ENCODE measurements at regions not wholly inside any gene's neighbourhood (a gene's known extent, or its start where the extent isn't known, plus 50 kb on each side); places are given as distances from the start of the nearest gene placed in this dataset.

DNA sequence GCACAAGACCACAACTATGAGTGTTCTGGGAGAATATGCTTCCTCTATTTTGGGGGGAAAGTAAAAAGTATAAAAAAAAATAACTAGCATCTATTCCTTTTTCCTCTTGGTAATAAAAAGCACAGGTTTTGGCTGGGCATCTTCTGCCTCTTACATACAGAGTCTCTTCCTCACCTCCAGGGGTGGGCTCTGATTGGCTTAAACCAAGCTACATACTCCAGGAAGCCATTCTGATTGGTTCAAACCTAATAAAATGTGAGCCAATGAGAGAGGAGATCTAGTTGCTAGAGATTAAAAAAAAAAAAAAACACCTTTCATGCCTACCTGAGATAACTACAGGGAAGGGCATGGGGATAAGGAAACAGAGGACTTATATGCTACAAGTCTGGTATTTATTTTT, 365.9 kb upstream of the ERCC4 start:
- in situ Hi-C loops (cut with HindIII; ENCODE audit: extremely low pct_ligation_motif_present, low pct_unique_long_range_greater_than_20kb) (no loop called here), intact Hi-C loops (cut with micrococcal nuclease; ENCODE audit: unreplicated experiment) (no loop called here)
- no peak for ATAC-seq
- Histone ChIP-seq H2AFZ (ENCODE audit: low read length) (no peak overlapping the region), H3K4me2 (ENCODE audit: low read depth, low read length) (no peak overlapping the region), H3K27me3 (ENCODE audit: control insufficient read depth in 1 of 2, insufficient read depth in 2 of 2, low read length in 2 of 2) (peaks cover 0 to 9% of the 10 kb centered on the region in 2 experiments; a peak in 1 of 5 replicates), H3K9ac (ENCODE audit: insufficient read depth, low read depth, low read length) (no peak overlapping the region), H3K4me3 (replicated peaks in 1 of 3; ENCODE audit: insufficient read depth in 1 of 3, low read depth in 2 of 3, low read length in 3 of 3) (no peak overlapping the region), H3K79me2 (ENCODE audit: insufficient read depth, low read length) (no peaks in the 10 kb centered on the region), H3K9me3 (ENCODE audit: low read length) (no peaks in the 10 kb centered on the region), H3K4me1 (ENCODE audit: insufficient read depth, low read length) (no peaks in the 10 kb centered on the region), H3K36me3 (replicated peaks in 1 of 2; ENCODE audit: control insufficient read depth in 1 of 2, insufficient read depth in 2 of 2, low read length in 2 of 2) (no peaks in the 10 kb centered on the region), H3K27ac (ENCODE audit: extremely low read length, insufficient read depth, low read length) (no peak overlapping the region), H4K20me1 (ENCODE audit: insufficient read depth, low read length) (no peaks in the 10 kb centered on the region)
- TF ChIP-seq TBX3 (IDR thresholded peaks at IDR 0.05; ENCODE audit: borderline replicate concordance) = no peak
- no peak for TF ChIP-seq RAD21 (CRISPR knock-in tag; IDR thresholded peaks at IDR 0.05)
- TF ChIP-seq, protein P1, sequence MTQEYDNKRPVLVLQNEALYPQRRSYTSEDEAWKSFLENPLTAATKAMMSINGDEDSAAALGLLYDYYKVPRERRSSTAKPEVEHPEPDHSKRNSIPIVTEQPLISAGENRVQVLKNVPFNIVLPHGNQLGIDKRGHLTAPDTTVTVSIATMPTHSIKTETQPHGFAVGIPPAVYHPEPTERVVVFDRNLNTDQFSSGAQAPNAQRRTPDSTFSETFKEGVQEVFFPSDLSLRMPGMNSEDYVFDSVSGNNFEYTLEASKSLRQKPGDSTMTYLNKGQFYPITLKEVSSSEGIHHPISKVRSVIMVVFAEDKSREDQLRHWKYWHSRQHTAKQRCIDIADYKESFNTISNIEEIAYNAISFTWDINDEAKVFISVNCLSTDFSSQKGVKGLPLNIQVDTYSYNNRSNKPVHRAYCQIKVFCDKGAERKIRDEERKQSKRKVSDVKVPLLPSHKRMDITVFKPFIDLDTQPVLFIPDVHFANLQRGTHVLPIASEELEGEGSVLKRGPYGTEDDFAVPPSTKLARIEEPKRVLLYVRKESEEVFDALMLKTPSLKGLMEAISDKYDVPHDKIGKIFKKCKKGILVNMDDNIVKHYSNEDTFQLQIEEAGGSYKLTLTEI (CRISPR knock-in tag; conservative IDR thresholded peaks at IDR 0.05) = no peak
- TF ChIP-seq, protein P2, sequence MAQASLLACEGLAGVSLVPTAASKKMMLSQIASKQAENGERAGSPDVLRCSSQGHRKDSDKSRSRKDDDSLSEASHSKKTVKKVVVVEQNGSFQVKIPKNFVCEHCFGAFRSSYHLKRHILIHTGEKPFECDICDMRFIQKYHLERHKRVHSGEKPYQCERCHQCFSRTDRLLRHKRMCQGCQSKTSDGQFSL (CRISPR knock-in tag; IDR thresholded peaks at IDR 0.05) = no peak
- TF ChIP-seq, protein P3, sequence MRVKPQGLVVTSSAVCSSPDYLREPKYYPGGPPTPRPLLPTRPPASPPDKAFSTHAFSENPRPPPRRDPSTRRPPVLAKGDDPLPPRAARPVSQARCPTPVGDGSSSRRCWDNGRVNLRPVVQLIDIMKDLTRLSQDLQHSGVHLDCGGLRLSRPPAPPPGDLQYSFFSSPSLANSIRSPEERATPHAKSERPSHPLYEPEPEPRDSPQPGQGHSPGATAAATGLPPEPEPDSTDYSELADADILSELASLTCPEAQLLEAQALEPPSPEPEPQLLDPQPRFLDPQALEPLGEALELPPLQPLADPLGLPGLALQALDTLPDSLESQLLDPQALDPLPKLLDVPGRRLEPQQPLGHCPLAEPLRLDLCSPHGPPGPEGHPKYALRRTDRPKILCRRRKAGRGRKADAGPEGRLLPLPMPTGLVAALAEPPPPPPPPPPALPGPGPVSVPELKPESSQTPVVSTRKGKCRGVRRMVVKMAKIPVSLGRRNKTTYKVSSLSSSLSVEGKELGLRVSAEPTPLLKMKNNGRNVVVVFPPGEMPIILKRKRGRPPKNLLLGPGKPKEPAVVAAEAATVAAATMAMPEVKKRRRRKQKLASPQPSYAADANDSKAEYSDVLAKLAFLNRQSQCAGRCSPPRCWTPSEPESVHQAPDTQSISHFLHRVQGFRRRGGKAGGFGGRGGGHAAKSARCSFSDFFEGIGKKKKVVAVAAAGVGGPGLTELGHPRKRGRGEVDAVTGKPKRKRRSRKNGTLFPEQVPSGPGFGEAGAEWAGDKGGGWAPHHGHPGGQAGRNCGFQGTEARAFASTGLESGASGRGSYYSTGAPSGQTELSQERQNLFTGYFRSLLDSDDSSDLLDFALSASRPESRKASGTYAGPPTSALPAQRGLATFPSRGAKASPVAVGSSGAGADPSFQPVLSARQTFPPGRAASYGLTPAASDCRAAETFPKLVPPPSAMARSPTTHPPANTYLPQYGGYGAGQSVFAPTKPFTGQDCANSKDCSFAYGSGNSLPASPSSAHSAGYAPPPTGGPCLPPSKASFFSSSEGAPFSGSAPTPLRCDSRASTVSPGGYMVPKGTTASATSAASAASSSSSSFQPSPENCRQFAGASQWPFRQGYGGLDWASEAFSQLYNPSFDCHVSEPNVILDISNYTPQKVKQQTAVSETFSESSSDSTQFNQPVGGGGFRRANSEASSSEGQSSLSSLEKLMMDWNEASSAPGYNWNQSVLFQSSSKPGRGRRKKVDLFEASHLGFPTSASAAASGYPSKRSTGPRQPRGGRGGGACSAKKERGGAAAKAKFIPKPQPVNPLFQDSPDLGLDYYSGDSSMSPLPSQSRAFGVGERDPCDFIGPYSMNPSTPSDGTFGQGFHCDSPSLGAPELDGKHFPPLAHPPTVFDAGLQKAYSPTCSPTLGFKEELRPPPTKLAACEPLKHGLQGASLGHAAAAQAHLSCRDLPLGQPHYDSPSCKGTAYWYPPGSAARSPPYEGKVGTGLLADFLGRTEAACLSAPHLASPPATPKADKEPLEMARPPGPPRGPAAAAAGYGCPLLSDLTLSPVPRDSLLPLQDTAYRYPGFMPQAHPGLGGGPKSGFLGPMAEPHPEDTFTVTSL (CRISPR knock-in tag; IDR thresholded peaks at IDR 0.05; ENCODE audit: borderline replicate concordance) = no peak
- no peak for TF ChIP-seq CBX2 (IDR thresholded peaks at IDR 0.05; ENCODE audit: low read depth, low read length)
- no peak for TF ChIP-seq CBX2 (CRISPR knock-in tag; IDR thresholded peaks at IDR 0.05; ENCODE audit: low read depth)
- TF ChIP-seq KDM5A (IDR thresholded peaks at IDR 0.05; ENCODE audit: borderline replicate concordance, low read length) = no peak
- TF ChIP-seq, protein P4, sequence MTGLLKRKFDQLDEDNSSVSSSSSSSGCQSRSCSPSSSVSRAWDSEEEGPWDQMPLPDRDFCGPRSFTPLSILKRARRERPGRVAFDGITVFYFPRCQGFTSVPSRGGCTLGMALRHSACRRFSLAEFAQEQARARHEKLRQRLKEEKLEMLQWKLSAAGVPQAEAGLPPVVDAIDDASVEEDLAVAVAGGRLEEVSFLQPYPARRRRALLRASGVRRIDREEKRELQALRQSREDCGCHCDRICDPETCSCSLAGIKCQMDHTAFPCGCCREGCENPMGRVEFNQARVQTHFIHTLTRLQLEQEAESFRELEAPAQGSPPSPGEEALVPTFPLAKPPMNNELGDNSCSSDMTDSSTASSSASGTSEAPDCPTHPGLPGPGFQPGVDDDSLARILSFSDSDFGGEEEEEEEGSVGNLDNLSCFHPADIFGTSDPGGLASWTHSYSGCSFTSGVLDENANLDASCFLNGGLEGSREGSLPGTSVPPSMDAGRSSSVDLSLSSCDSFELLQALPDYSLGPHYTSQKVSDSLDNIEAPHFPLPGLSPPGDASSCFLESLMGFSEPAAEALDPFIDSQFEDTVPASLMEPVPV (CRISPR knock-in tag; IDR thresholded peaks at IDR 0.05) = no peak
- no peak for TF ChIP-seq SRSF4 (IDR thresholded peaks at IDR 0.05; ENCODE audit: low read depth, low read length, poor library complexity, severe bottlenecking)
- no peak for TF ChIP-seq PPARG (CRISPR knock-in tag; conservative IDR thresholded peaks at IDR 0.05)
- TF ChIP-seq, protein P5, sequence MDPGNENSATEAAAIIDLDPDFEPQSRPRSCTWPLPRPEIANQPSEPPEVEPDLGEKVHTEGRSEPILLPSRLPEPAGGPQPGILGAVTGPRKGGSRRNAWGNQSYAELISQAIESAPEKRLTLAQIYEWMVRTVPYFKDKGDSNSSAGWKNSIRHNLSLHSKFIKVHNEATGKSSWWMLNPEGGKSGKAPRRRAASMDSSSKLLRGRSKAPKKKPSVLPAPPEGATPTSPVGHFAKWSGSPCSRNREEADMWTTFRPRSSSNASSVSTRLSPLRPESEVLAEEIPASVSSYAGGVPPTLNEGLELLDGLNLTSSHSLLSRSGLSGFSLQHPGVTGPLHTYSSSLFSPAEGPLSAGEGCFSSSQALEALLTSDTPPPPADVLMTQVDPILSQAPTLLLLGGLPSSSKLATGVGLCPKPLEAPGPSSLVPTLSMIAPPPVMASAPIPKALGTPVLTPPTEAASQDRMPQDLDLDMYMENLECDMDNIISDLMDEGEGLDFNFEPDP (CRISPR knock-in tag; conservative IDR thresholded peaks at IDR 0.05) = no peak
- no peak for TF ChIP-seq POGZ (CRISPR knock-in tag; IDR thresholded peaks at IDR 0.05)
- no peak for TF ChIP-seq SRF (IDR thresholded peaks at IDR 0.05; ENCODE audit: low read depth, low read length)
- ChIA-PET CTCF (ENCODE audit: low intra/inter-chr PET ratio, low total read pairs) (no interaction called here), POLR2A (no interaction called here)
- no peak for FAIRE-seq
- no peak for DNase-seq (ENCODE audit: low spot score)
- BruUV-seq (replicated peaks) = no TSS peak
